ENCODE measurements at regions not wholly inside any gene's neighbourhood (a gene's known extent, or its start where the extent isn't known, plus 50 kb on each side); places are given as distances from the start of the nearest gene placed in this dataset.
"Not testable (repeated sequence)": the region's sequence is repeated elsewhere in the genome, so short reads cannot be mapped to it uniquely, and the experiment has no call there.

GRCh38 chr5:91754990-91755389 lies 371.9 kb upstream of the ARRDC3 start:
- no peaks in the 10 kb centered on the region for H4K20me1 ChIP-seq (ENCODE audit: control insufficient read depth, insufficient read depth, low read length, poor library complexity, severe bottlenecking)
- H3K27me3 ChIP-seq (replicated peaks in 1 of 4; ENCODE audit: control extremely low read depth in 1 of 4, control insufficient read depth in 3 of 4, insufficient read depth in 4 of 4, low read length in 3 of 4): no peaks in the 10 kb centered on the region
- ATAC-seq (ENCODE audit: low read depth): no peak
- H3K4me2 ChIP-seq (replicated peaks; ENCODE audit: low read depth, low read length, poor library complexity, severe bottlenecking): no peak overlapping the region
- Mint-ChIP-seq H3K4me3 (no peak overlapping the region), H3K9me3 (ENCODE audit: insufficient read depth) (peaks cover 3% of the 10 kb centered on the region), H3K4me1 (no peaks in the 10 kb centered on the region), H3K27ac (no peak overlapping the region), H3K27me3 (no peaks in the 10 kb centered on the region)
- H3K9ac ChIP-seq (ENCODE audit: low read length): no peak overlapping the region
- DNase-seq: no peak
- TF ChIP-seq, protein P1, sequence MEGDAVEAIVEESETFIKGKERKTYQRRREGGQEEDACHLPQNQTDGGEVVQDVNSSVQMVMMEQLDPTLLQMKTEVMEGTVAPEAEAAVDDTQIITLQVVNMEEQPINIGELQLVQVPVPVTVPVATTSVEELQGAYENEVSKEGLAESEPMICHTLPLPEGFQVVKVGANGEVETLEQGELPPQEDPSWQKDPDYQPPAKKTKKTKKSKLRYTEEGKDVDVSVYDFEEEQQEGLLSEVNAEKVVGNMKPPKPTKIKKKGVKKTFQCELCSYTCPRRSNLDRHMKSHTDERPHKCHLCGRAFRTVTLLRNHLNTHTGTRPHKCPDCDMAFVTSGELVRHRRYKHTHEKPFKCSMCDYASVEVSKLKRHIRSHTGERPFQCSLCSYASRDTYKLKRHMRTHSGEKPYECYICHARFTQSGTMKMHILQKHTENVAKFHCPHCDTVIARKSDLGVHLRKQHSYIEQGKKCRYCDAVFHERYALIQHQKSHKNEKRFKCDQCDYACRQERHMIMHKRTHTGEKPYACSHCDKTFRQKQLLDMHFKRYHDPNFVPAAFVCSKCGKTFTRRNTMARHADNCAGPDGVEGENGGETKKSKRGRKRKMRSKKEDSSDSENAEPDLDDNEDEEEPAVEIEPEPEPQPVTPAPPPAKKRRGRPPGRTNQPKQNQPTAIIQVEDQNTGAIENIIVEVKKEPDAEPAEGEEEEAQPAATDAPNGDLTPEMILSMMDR (IDR thresholded peaks at IDR 0.05): no peak
- TF ChIP-seq EZH2 (IDR thresholded peaks at IDR 0.05; ENCODE audit: borderline replicate concordance, insufficient read depth, low read depth, low read length, poor library complexity, severe bottlenecking): no peak
- H2AFZ ChIP-seq (ENCODE audit: insufficient read depth, low read depth, low read length, poor library complexity, severe bottlenecking): no peak overlapping the region
- WGBS (ENCODE audit: insufficient coverage): no CpG with 5 or more reads among the region's 1 CpG
- H3K4me3 ChIP-seq (ENCODE audit: control extremely low read depth in 1 of 5, extremely low read depth in 1 of 5, insufficient read depth in 1 of 5, low read depth in 2 of 5, low read length in 4 of 5): no peak overlapping the region
- CTCF ChIA-PET: no interaction called here
- intact Hi-C loops (cut with micrococcal nuclease): no loop called here
- peaks cover 0 to 7% (median 0%) of the 10 kb centered on the region in 3 donors for H3K9me3 ChIP-seq (ENCODE audit: control extremely low read depth in 1 of 3, control insufficient read depth in 2 of 3, insufficient read depth in 1 of 3, low read length in 2 of 3)
- POLR2A ChIA-PET: no interaction called here
- H3K27ac ChIP-seq (ENCODE audit: low read length in 2 of 2): no peak overlapping the region
- no peaks in the 10 kb centered on the region for H3K4me1 ChIP-seq (ENCODE audit: control insufficient read depth in 2 of 2, insufficient read depth in 2 of 2, low read length in 2 of 2)
- no peaks in the 10 kb centered on the region for H3K79me2 ChIP-seq (ENCODE audit: control insufficient read depth, insufficient read depth, low read length)
- no peaks in the 10 kb centered on the region for H3K36me3 ChIP-seq (replicated peaks in 1 of 2; ENCODE audit: control extremely low read depth in 1 of 2, control insufficient read depth in 1 of 2, extremely low read depth in 1 of 2, insufficient read depth in 2 of 2, low read length in 1 of 2)

DNA sequence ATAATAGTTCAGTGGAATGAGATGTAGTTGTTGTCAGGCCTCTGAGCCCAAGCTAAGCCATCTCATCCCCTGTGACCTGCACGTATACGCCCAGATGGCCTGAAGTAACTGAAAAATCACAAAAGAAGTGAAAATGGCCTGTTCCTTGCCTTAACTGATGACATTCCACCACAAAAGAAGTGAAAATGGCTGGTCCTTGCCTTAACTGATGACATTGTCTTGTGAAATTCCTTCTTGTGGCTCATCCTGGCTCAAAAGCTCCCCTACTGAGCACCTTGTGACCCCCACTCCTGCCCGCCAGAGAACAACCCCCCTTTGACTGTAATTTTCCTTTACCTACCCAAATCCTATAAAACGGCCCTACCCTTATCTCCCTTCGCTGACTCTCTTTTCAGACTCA lies 361.4 kb upstream of the ARRDC3 start:
- H3K27ac ChIP-seq (ENCODE audit: low read length in 2 of 2); H4K20me1 ChIP-seq (ENCODE audit: control insufficient read depth, insufficient read depth, low read length, poor library complexity, severe bottlenecking); DNase-seq; intact Hi-C loops (cut with micrococcal nuclease); H3K4me3 Mint-ChIP-seq; H3K9ac ChIP-seq (ENCODE audit: low read length); H3K4me2 ChIP-seq (replicated peaks; ENCODE audit: low read depth, low read length, poor library complexity, severe bottlenecking); H3K4me1 Mint-ChIP-seq; ATAC-seq (ENCODE audit: low read depth); H2AFZ ChIP-seq (ENCODE audit: insufficient read depth, low read depth, low read length, poor library complexity, severe bottlenecking); H3K27ac Mint-ChIP-seq; H3K79me2 ChIP-seq (ENCODE audit: control insufficient read depth, insufficient read depth, low read length); CTCF ChIA-PET; H3K36me3 ChIP-seq (replicated peaks in 1 of 2; ENCODE audit: control extremely low read depth in 1 of 2, control insufficient read depth in 1 of 2, extremely low read depth in 1 of 2, insufficient read depth in 2 of 2, low read length in 1 of 2); H3K27me3 ChIP-seq (replicated peaks in 1 of 4; ENCODE audit: control extremely low read depth in 1 of 4, control insufficient read depth in 3 of 4, insufficient read depth in 4 of 4, low read length in 3 of 4); H3K4me1 ChIP-seq (ENCODE audit: control insufficient read depth in 2 of 2, insufficient read depth in 2 of 2, low read length in 2 of 2); H3K9me3 ChIP-seq (ENCODE audit: control extremely low read depth in 1 of 3, control insufficient read depth in 2 of 3, insufficient read depth in 1 of 3, low read length in 2 of 3); POLR2A ChIA-PET; H3K27me3 Mint-ChIP-seq; H3K4me3 ChIP-seq (ENCODE audit: control extremely low read depth in 1 of 5, extremely low read depth in 1 of 5, insufficient read depth in 1 of 5, low read depth in 2 of 5, low read length in 4 of 5); H3K9me3 Mint-ChIP-seq (ENCODE audit: insufficient read depth): not testable (repeated sequence)
- 100% methylated on average over 2 of the region's 5 CpGs for WGBS (ENCODE audit: insufficient coverage)

All from B cell (primary cell).